Astrocyte of the cerebellum (primary cell): ENCODE measurements at regions not wholly inside any gene's neighbourhood (a gene's known extent, or its start where the extent isn't known, plus 50 kb on each side); places are given as distances from the start of the nearest gene placed in this dataset.

Experiments
- DNase-seq: peaks from one replicate; pipeline ENCODE4 v3.0.0-alpha.2; 2011; ENCODE audit warnings: low read depth
- H3K4me3 ChIP-seq: 2 replicates; pipeline ENCODE4 v1.5.1; 2011; ENCODE audit warnings: mild to moderate bottlenecking, low read depth, low read length, moderate library complexity
- in situ Hi-C: cut with HindIII; loops from 2 replicates; pipeline ENCODE4 v1.10.0; 2017; ENCODE audit warnings: low sequenced_read_pairs
- TF ChIP-seq, protein P1 (sequence below): IDR thresholded peaks from 2 replicates; pipeline ENCODE4 v1.5.1; 2012; ENCODE audit warnings: low read length, low read depth, moderate library complexity, mild to moderate bottlenecking; ENCODE audit errors: missing control alignments

DNA sequence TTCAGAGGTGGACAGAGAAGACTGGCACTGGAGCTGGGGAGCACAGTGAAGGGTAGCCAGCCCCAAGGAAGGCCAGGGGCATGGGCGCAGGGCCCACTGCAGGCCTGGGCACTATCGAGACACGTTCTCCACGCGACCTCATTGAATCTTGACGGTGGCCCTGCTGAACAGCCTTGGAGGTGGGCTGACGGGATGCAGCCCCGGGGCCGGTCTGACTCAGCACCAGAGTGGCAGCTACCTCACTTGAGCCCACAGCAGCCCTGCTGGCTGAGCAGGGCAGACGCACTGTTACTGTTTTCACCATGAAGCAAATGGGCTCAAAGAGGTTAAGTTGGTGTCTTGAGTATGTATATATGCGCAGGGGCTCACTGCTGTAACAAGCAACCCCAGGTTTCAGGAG lies 78.8 kb upstream of the FOXF1 start:
- TF ChIP-seq, protein P1, sequence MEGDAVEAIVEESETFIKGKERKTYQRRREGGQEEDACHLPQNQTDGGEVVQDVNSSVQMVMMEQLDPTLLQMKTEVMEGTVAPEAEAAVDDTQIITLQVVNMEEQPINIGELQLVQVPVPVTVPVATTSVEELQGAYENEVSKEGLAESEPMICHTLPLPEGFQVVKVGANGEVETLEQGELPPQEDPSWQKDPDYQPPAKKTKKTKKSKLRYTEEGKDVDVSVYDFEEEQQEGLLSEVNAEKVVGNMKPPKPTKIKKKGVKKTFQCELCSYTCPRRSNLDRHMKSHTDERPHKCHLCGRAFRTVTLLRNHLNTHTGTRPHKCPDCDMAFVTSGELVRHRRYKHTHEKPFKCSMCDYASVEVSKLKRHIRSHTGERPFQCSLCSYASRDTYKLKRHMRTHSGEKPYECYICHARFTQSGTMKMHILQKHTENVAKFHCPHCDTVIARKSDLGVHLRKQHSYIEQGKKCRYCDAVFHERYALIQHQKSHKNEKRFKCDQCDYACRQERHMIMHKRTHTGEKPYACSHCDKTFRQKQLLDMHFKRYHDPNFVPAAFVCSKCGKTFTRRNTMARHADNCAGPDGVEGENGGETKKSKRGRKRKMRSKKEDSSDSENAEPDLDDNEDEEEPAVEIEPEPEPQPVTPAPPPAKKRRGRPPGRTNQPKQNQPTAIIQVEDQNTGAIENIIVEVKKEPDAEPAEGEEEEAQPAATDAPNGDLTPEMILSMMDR: no peak
- in situ Hi-C loops: no loop called here

DNA sequence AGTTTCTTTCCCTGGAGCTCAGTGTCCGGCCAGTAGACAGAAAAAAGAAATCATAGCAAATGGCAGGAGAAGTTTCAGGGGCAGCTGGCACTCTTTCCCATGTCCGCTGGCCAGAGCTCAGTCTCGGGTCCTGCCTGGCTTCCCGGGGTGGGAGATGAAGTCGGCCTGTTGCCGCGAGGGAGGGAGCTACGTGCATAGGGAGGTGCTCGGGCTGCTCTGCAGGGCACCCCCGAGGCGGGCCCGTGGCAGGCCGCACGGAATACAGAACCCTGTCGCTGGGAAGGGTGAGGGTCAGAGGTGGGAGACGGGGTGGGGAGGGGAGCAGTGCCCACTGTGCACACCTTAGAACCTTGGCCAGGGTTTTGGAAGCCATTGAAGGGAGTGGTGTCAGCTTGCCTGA lies 78.3 kb upstream of the FOXF1 start:
- TF ChIP-seq, protein P1: no peak
- DNase-seq: no peak
- in situ Hi-C loops: no loop called here
- no peak overlapping the region for H3K4me3 ChIP-seq

More for the DNA sequence above, 78.8 kb upstream of the FOXF1 start:
- DNase-seq: no peak
- H3K4me3 ChIP-seq: no peak overlapping the region

DNA sequence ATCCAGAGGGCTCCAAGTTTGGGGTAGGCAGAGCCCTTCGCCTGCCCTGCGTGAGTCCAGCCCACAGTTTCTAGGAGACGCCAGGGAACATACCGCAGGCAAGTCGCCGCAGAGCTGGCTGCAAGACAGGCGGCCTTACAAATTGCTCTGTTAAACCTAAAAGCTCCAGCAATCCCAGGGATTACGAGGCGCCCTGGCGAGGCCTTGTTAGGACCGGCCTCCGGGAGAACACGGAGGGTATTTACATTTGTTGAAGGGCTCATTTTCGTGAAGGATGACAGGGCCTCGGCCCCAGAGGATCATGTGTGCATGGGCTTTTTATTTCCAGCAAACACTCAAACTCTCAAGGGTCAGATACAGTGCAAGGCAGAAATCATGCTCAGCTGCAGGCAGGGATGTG lies 77.6 kb upstream of the FOXF1 start:
- peak; percentile 35 for DNase-seq
- in situ Hi-C loops: no loop called here
- TF ChIP-seq, protein P1: no peak
- H3K4me3 ChIP-seq: no peak overlapping the region

DNA sequence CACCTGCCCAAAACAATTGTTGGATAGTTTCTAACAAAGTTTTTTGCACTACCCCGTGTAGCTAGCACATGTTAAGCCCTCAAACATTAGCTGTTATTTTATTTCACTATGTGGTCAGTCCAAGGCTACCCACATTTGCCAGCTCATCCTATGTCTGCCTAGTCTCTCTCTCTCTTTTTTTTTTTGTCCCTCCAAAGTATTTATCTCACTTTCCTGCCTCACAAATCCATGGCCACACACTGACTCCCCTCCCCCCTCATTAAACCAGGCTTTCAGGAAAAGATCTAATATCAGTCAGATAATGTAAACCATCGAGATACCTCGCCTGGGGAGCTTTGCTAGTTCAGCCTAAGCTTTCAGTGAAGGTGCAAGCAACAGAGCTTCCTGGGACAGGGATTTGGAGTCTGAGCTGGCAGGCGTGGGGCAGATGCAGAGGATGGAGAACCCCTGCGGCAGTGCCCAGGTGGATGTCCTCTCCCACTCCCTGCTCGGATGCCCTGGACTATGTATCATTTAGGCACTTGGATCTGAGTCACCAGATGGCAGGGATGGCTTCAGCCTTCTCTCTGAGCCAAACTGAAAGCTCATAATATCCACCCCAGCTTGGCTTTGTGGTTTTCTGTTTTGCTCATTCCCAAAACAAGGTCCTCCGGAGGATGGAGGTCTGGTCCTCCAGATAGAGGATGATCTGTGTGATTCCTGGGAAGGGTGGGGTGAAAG lies 73.7 kb upstream of the FOXF1 start:
- H3K4me3 ChIP-seq: no peak overlapping the region
- no peak for DNase-seq
- in situ Hi-C loops: no loop called here
- TF ChIP-seq, protein P1: no peak

DNA sequence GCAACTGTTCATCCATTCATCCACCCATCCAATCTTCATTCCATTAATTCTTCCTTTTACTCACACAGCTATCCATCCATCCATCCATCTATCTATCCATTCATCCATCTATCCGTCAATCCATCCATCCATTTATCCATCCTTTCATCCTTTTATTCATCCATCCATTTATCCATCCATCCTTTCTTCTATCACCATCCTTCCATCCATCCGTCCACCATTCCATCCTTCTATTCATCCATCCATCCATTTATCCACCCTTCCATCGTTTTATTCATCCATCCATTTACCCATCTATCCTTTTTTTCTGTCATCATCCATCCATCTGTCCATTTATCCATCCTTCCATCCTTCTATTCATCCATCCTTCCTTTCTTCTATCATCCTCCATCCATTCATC lies 73.0 kb upstream of the FOXF1 start:
- TF ChIP-seq, protein P1: no peak
- in situ Hi-C loops: no loop called here
- no peak overlapping the region for H3K4me3 ChIP-seq
- no peak for DNase-seq

DNA sequence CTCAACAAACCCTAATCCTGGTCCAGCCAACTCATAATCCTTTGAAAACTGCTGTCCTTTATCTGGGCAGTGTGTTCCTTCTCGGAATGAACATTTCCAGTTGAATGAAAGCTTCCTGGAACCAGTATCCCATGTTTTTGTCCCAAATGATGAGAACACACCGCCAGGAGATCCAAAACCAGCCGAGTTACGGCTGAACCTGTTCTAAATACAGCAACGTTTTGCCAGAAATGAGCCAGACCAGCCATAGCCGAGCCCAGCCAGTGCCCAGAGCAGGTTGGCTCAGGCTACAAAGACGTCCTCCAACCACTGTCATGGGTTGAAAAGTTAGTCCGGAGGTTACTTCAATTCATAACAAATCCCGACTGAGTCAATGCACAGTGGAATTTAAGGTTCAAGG lies 67.6 kb upstream of the FOXF1 start:
- TF ChIP-seq, protein P1: no peak
- in situ Hi-C loops: no loop called here
- DNase-seq: no peak
- H3K4me3 ChIP-seq: no peak overlapping the region
